Karpas-422 (cell line): ENCODE measurements at regions not wholly inside any gene's neighbourhood (a gene's known extent, or its start where the extent isn't known, plus 50 kb on each side); places are given as distances from the start of the nearest gene placed in this dataset.
"Not testable (repeated sequence)": the region's sequence is repeated elsewhere in the genome, so short reads cannot be mapped to it uniquely, and the experiment has no call there.

Experiments
- DNase-seq: peaks from one replicate; pipeline ENCODE4 v3.0.0-alpha.2; 2015
- H2AFZ ChIP-seq: fragments of 200-600 bp; sonication (generic); 2 replicates; pipeline ENCODE4 v1.6.1; 2014; ENCODE audit warnings: antibody characterized with exemption, low read length, mixed read lengths
- H3K27ac ChIP-seq: fragments of 200-600 bp; sonication (generic); 2 replicates; pipeline ENCODE4 v1.5.1; 2014; ENCODE audit warnings: mild to moderate bottlenecking, low read length, moderate library complexity
- H3K27me3 ChIP-seq: fragments of 200-600 bp; sonication (generic); 2 replicates; pipeline ENCODE4 v1.6.1; 2014; ENCODE audit warnings: low read length, mixed read lengths
- H3K36me3 ChIP-seq: fragments of 200-600 bp; sonication (generic); 2 replicates; pipeline ENCODE4 v1.6.1; 2014; ENCODE audit warnings: low read length, mixed read lengths; ENCODE audit not compliant: insufficient read depth
- H3K4me1 ChIP-seq: fragments of 200-600 bp; sonication (generic); 2 replicates; pipeline ENCODE4 v1.6.1; 2014; ENCODE audit warnings: mild to moderate bottlenecking, low read length, mixed read lengths
- H3K4me2 ChIP-seq: fragments of 200-600 bp; sonication (generic); 2 replicates; pipeline ENCODE4 v1.6.1; 2014; ENCODE audit warnings: low read length, low read depth, mild to moderate bottlenecking; ENCODE audit not compliant: poor library complexity, severe bottlenecking
- H3K4me3 ChIP-seq: fragments of 200-600 bp; sonication (generic); 2 replicates; pipeline ENCODE4 v1.5.1; 2014; ENCODE audit warnings: mild to moderate bottlenecking, antibody characterized with exemption, low read length, mixed read lengths
- H3K79me2 ChIP-seq: fragments of 200-600 bp; sonication (generic); 2 replicates; pipeline ENCODE4 v1.6.1; 2014; ENCODE audit warnings: mild to moderate bottlenecking, low read length, mixed read lengths
- H3K9ac ChIP-seq: fragments of 200-600 bp; sonication (generic); 2 replicates; pipeline ENCODE4 v1.6.0; 2014; ENCODE audit warnings: low read length
- H3K9me2 ChIP-seq: fragments of 200-600 bp; sonication (generic), shearing (Covaris generic); replicated peaks from 2 replicates; pipeline ENCODE4 v1.6.0; 2014; ENCODE audit warnings: mild to moderate bottlenecking, low read length, moderate library complexity; ENCODE audit not compliant: insufficient read depth
- H3K9me3 ChIP-seq: fragments of 300-700, 200-600 bp; sonication (generic); 2 replicates; pipeline ENCODE4 v1.6.1; 2014; ENCODE audit warnings: low read length, mixed read lengths
- H4K20me1 ChIP-seq: fragments of 200-600 bp; sonication (generic); 2 replicates; pipeline ENCODE4 v1.6.1; 2014; ENCODE audit warnings: mild to moderate bottlenecking, antibody characterized with exemption, low read length, low read depth; ENCODE audit not compliant: insufficient read depth

- no peak for DNase-seq
- H3K9me2 ChIP-seq, result no peaks in the 10 kb centered on the region
- H3K9me3 ChIP-seq, result no peaks in the 10 kb centered on the region
- H3K27me3 ChIP-seq, result no peaks in the 10 kb centered on the region
- no peak overlapping the region for H2AFZ ChIP-seq
- no peaks in the 10 kb centered on the region for H3K4me1 ChIP-seq
- no peak overlapping the region for H3K9ac ChIP-seq
- no peaks in the 10 kb centered on the region for H3K36me3 ChIP-seq
- H3K27ac ChIP-seq, result no peak overlapping the region
- no peaks in the 10 kb centered on the region for H3K79me2 ChIP-seq
- no peaks in the 10 kb centered on the region for H4K20me1 ChIP-seq
- H3K4me2 ChIP-seq, result no peak overlapping the region
- no peak overlapping the region for H3K4me3 ChIP-seq
Observed at GRCh38 chr2:16068552-16068940, 128.2 kb downstream of the MYCN start.

GRCh38 chr2:16067866-16068551 lies 127.7 kb downstream of the MYCN start:
- H3K9me3 ChIP-seq, result no peaks in the 10 kb centered on the region
- H3K27me3 ChIP-seq, result no peaks in the 10 kb centered on the region
- H4K20me1 ChIP-seq, result no peaks in the 10 kb centered on the region
- no peak overlapping the region for H3K9ac ChIP-seq
- no peaks in the 10 kb centered on the region for H3K36me3 ChIP-seq
- H3K4me2 ChIP-seq, result no peak overlapping the region
- no peak overlapping the region for H3K27ac ChIP-seq
- no peaks in the 10 kb centered on the region for H3K79me2 ChIP-seq
- no peak overlapping the region for H3K4me3 ChIP-seq
- no peak for DNase-seq
- H3K4me1 ChIP-seq, result no peaks in the 10 kb centered on the region
- no peak overlapping the region for H2AFZ ChIP-seq
- H3K9me2 ChIP-seq, result no peaks in the 10 kb centered on the region

GRCh38 chr2:16067444-16067843 lies 127.1 kb downstream of the MYCN start:
- Histone ChIP-seq H3K9me2 (no peaks in the 10 kb centered on the region), H3K9me3 (no peaks in the 10 kb centered on the region), H4K20me1 (no peaks in the 10 kb centered on the region), H3K4me2 (no peak overlapping the region), H3K27me3 (no peaks in the 10 kb centered on the region), H3K4me3 (no peak overlapping the region), H3K79me2 (no peaks in the 10 kb centered on the region), H2AFZ (no peak overlapping the region), H3K36me3 (no peaks in the 10 kb centered on the region), H3K4me1 (no peaks in the 10 kb centered on the region), H3K27ac (no peak overlapping the region), H3K9ac (no peak overlapping the region)
- DNase-seq, result no peak

- H3K36me3 ChIP-seq, result no peaks in the 10 kb centered on the region
- H3K9me3 ChIP-seq, result no peaks in the 10 kb centered on the region
- H3K9ac ChIP-seq, result no peak overlapping the region
- no peaks in the 10 kb centered on the region for H4K20me1 ChIP-seq
- H3K4me3 ChIP-seq, result no peak overlapping the region
- DNase-seq, result no peak
- H3K27me3 ChIP-seq, result no peaks in the 10 kb centered on the region
- H3K9me2 ChIP-seq, result no peaks in the 10 kb centered on the region
- no peak overlapping the region for H2AFZ ChIP-seq
- H3K27ac ChIP-seq, result no peak overlapping the region
- H3K4me1 ChIP-seq, result no peaks in the 10 kb centered on the region
- H3K79me2 ChIP-seq, result no peaks in the 10 kb centered on the region
- no peak overlapping the region for H3K4me2 ChIP-seq
Observed at GRCh38 chr2:16067037-16067406, 126.7 kb downstream of the MYCN start.

- no peaks in the 10 kb centered on the region for H3K36me3 ChIP-seq
- no peaks in the 10 kb centered on the region for H4K20me1 ChIP-seq
- H3K4me1 ChIP-seq, result no peaks in the 10 kb centered on the region
- H3K79me2 ChIP-seq, result no peaks in the 10 kb centered on the region
- no peak overlapping the region for H3K9ac ChIP-seq
- H3K4me2 ChIP-seq, result no peak overlapping the region
- no peak overlapping the region for H3K4me3 ChIP-seq
- no peaks in the 10 kb centered on the region for H3K9me2 ChIP-seq
- no peak for DNase-seq
- no peak overlapping the region for H3K27ac ChIP-seq
- no peaks in the 10 kb centered on the region for H3K27me3 ChIP-seq
- H2AFZ ChIP-seq, result no peak overlapping the region
- H3K9me3 ChIP-seq, result no peaks in the 10 kb centered on the region
Observed at GRCh38 chr2:16066261-16067036, 126.1 kb downstream of the MYCN start.

GRCh38 chr2:16065272-16066069 lies 125.1 kb downstream of the MYCN start:
- not testable (repeated sequence) for DNase-seq, H3K9me3 ChIP-seq, H3K9me2 ChIP-seq, H3K36me3 ChIP-seq, H3K4me1 ChIP-seq, H3K27ac ChIP-seq, H4K20me1 ChIP-seq, H3K79me2 ChIP-seq, H3K9ac ChIP-seq, H3K27me3 ChIP-seq, H2AFZ ChIP-seq, H3K4me3 ChIP-seq, H3K4me2 ChIP-seq

GRCh38 chr2:16064745-16065144 lies 124.4 kb downstream of the MYCN start:
- no peak for DNase-seq
- no peak overlapping the region for H3K27ac ChIP-seq
- H3K36me3 ChIP-seq, result no peaks in the 10 kb centered on the region
- no peaks in the 10 kb centered on the region for H3K27me3 ChIP-seq
- H3K4me3 ChIP-seq, result no peak overlapping the region
- H3K4me2 ChIP-seq, result no peak overlapping the region
- no peaks in the 10 kb centered on the region for H3K9me3 ChIP-seq
- no peaks in the 10 kb centered on the region for H3K9me2 ChIP-seq
- no peaks in the 10 kb centered on the region for H3K4me1 ChIP-seq
- no peak overlapping the region for H2AFZ ChIP-seq
- H4K20me1 ChIP-seq, result no peaks in the 10 kb centered on the region
- no peak overlapping the region for H3K9ac ChIP-seq
- H3K79me2 ChIP-seq, result no peaks in the 10 kb centered on the region

GRCh38 chr2:16063955-16064633 lies 123.7 kb downstream of the MYCN start:
- no peaks in the 10 kb centered on the region for H3K9me3 ChIP-seq
- no peak overlapping the region for H3K4me3 ChIP-seq
- no peaks in the 10 kb centered on the region for H3K4me1 ChIP-seq
- H3K9ac ChIP-seq, result no peak overlapping the region
- H3K27me3 ChIP-seq, result no peaks in the 10 kb centered on the region
- H3K27ac ChIP-seq, result no peak overlapping the region
- H3K4me2 ChIP-seq, result no peak overlapping the region
- H3K36me3 ChIP-seq, result no peaks in the 10 kb centered on the region
- H2AFZ ChIP-seq, result no peak overlapping the region
- no peaks in the 10 kb centered on the region for H3K79me2 ChIP-seq
- no peaks in the 10 kb centered on the region for H3K9me2 ChIP-seq
- H4K20me1 ChIP-seq, result no peaks in the 10 kb centered on the region
- no peak for DNase-seq
